Prostate gland (tissue), 2 donors: ENCODE measurements at regions not wholly inside any gene's neighbourhood (a gene's known extent, or its start where the extent isn't known, plus 50 kb on each side); places are given as distances from the start of the nearest gene placed in this dataset.

Experiments
- POLR2A ChIP-seq: fragments of 450-650 bp; IDR thresholded peaks from one replicate; pipeline ENCODE4 v1.6.1; 2016; ENCODE audit warnings: antibody characterized with exemption, mild to moderate bottlenecking
- POLR2AphosphoS5 ChIP-seq: sonication (generic); formaldehyde crosslinking; IDR thresholded peaks from one replicate; pipeline ENCODE4 v1.6.1; 2017; ENCODE audit warnings: antibody characterized with exemption
- TF ChIP-seq, protein P1 (sequence below), 4 experiments: fragments of 200-600 bp in 2 of 4; fragments of 450-650 bp in 2 of 4; sonication (generic) in 2 of 4; IDR thresholded peaks; 1 replicate in 3 of 4; 2 replicates in 1 of 4; pipeline ENCODE4 v1.5.1; 2016 to 2019; ENCODE audit warnings: antibody characterized with exemption in 4 of 4, mild to moderate bottlenecking in 2 of 4, moderate library complexity in 2 of 4

- TF ChIP-seq, protein P1, sequence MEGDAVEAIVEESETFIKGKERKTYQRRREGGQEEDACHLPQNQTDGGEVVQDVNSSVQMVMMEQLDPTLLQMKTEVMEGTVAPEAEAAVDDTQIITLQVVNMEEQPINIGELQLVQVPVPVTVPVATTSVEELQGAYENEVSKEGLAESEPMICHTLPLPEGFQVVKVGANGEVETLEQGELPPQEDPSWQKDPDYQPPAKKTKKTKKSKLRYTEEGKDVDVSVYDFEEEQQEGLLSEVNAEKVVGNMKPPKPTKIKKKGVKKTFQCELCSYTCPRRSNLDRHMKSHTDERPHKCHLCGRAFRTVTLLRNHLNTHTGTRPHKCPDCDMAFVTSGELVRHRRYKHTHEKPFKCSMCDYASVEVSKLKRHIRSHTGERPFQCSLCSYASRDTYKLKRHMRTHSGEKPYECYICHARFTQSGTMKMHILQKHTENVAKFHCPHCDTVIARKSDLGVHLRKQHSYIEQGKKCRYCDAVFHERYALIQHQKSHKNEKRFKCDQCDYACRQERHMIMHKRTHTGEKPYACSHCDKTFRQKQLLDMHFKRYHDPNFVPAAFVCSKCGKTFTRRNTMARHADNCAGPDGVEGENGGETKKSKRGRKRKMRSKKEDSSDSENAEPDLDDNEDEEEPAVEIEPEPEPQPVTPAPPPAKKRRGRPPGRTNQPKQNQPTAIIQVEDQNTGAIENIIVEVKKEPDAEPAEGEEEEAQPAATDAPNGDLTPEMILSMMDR (IDR thresholded peaks at IDR 0.05): no peak
- TF ChIP-seq POLR2A (no peak), POLR2AphosphoS5 (no peak)
Measured at GRCh38 chr18:76102626-76103025, 392.4 kb downstream of the ZNF516 start.
